SK-N-SH (cell line): ENCODE measurements at regions not wholly inside any gene's neighbourhood (a gene's known extent, or its start where the extent isn't known, plus 50 kb on each side); places are given as distances from the start of the nearest gene placed in this dataset.

Experiments
- CTCF ChIA-PET: fragments of 300-600, 350-600 bp; formaldehyde crosslinking; extraction: SDS; loops from one replicate; lab custom pipeline; 2021; lab: Yijun Ruan, JAX
- POLR2A ChIA-PET: fragments of 350-600 bp; sonication (Branson Sonifier 250); formaldehyde crosslinking; extraction: SDS; loops from one replicate; lab custom pipeline; 2020; ENCODE audit warnings: antibody characterized with exemption, inconsistent platforms; lab: Yijun Ruan, JAX
- DNase-seq: peaks from one replicate; pipeline ENCODE4 v3.0.0; 2012
- H2AFZ ChIP-seq: fragments of 200-600 bp; sonication (generic); 2 replicates; pipeline ENCODE4 v1.8.1; 2016; ENCODE audit warnings: antibody characterized with exemption, mild to moderate bottlenecking, low read depth
- H3F3A ChIP-seq: fragments of 200-600 bp; sonication (generic); replicated peaks from 2 replicates; pipeline ENCODE3; 2016; ENCODE audit warnings: antibody characterized with exemption, mild to moderate bottlenecking; ENCODE audit not compliant: insufficient read depth
- H3K27ac ChIP-seq, 2 experiments: fragments of 200-500 bp in 1 of 2; fragments of 200-600 bp in 1 of 2; sonication (Bioruptor generic) in 1 of 2; sonication (generic), shearing (Covaris generic) in 1 of 2; 2 replicates each; pipeline versions ENCODE4 v1.5.1 to v1.6.1; 2014 to 2016; ENCODE audit warnings: low read depth in 2 of 2, inconsistent platforms in 1 of 2, low read length in 1 of 2, mild to moderate bottlenecking in 1 of 2, mixed read lengths in 1 of 2
- H3K27me3 ChIP-seq: fragments of 200-600 bp; sonication (generic), shearing (Covaris generic); 2 replicates; pipeline ENCODE4 v1.6.1; 2016; ENCODE audit warnings: mixed run types; ENCODE audit not compliant: insufficient read depth
- H3K36me3 ChIP-seq, 2 experiments: fragments of 200-500 bp in 1 of 2; fragments of 200-600 bp in 1 of 2; sonication (Bioruptor generic) in 1 of 2; sonication (generic) in 1 of 2; replicated peaks in 1 of 2; 2 replicates each; pipeline versions ENCODE3 to v1.5.1; 2014 to 2016; ENCODE audit warnings: low read length in 1 of 2, mild to moderate bottlenecking in 1 of 2; ENCODE audit not compliant: insufficient read depth in 2 of 2, control insufficient read depth in 1 of 2
- H3K4me1 ChIP-seq, 2 experiments: fragments of 200-500 bp in 1 of 2; fragments of 200-600 bp in 1 of 2; sonication (Bioruptor generic) in 1 of 2; sonication (generic), shearing (Covaris generic) in 1 of 2; 2 replicates each; pipeline versions ENCODE4 v1.5.1 to v1.6.1; 2014 to 2016; ENCODE audit warnings: low read depth in 1 of 2, low read length in 1 of 2, mixed run types in 1 of 2; ENCODE audit not compliant: insufficient read depth in 2 of 2, control insufficient read depth in 1 of 2
- H3K4me2 ChIP-seq: fragments of 200-600 bp; sonication (generic), shearing (Covaris generic); 2 replicates; pipeline ENCODE4 v1.6.1; 2017; ENCODE audit warnings: mixed run types
- H3K4me3 ChIP-seq, 2 experiments: fragments of 200-500 bp in 1 of 2; fragments of 200-600 bp in 1 of 2; sonication (Bioruptor generic) in 1 of 2; sonication (generic), shearing (Covaris generic) in 1 of 2; 2 replicates each; pipeline versions ENCODE4 v1.5.1 to v1.8.1; 2014 to 2016; ENCODE audit warnings: low read depth in 2 of 2, inconsistent platforms in 1 of 2, low read length in 1 of 2, mild to moderate bottlenecking in 1 of 2, mixed read lengths in 1 of 2, moderate library complexity in 1 of 2
- H3K79me2 ChIP-seq: fragments of 200-600 bp; sonication (generic); 2 replicates; pipeline ENCODE4 v1.8.1; 2017; ENCODE audit warnings: mild to moderate bottlenecking; ENCODE audit not compliant: insufficient read depth
- H3K9ac ChIP-seq: fragments of 200-600 bp; sonication (generic); 2 replicates; pipeline ENCODE4 v1.6.1; 2017; ENCODE audit warnings: mixed run types
- H3K9me2 ChIP-seq: fragments of 200-600 bp; sonication (generic); 2 replicates; pipeline ENCODE4 v1.6.1; 2017; ENCODE audit warnings: mixed run types
- H3K9me3 ChIP-seq: fragments of 200-600 bp; sonication (generic); 2 replicates; pipeline ENCODE4 v1.6.1; 2017; ENCODE audit warnings: mixed run types, mild to moderate bottlenecking, moderate library complexity
- H4K20me1 ChIP-seq: fragments of 200-600 bp; sonication (generic); 2 replicates; pipeline ENCODE4 v1.6.1; 2017; ENCODE audit warnings: mild to moderate bottlenecking, mixed run types; ENCODE audit not compliant: insufficient read depth
- CHD2 ChIP-seq: fragments of 150-350 bp; IDR thresholded peaks from 2 replicates; pipeline ENCODE4 v1.6.1; 2018; ENCODE audit warnings: low read length; ENCODE audit not compliant: partially characterized antibody
- ELF1 ChIP-seq: IDR thresholded peaks from 2 replicates; pipeline ENCODE4 v1.4.0; 2012
- EP300 ChIP-seq, 2 experiments: IDR thresholded peaks; 2 replicates each; pipeline versions ENCODE4 v1.4.0 to v1.6.1; 2012; ENCODE audit warnings: borderline replicate concordance in 1 of 2, low read depth in 1 of 2, low read length in 1 of 2
- EZH2phosphoT487 ChIP-seq: fragments of 200-600 bp; sonication (generic); IDR thresholded peaks from 2 replicates; pipeline ENCODE4 v1.6.1; 2017; ENCODE audit warnings: low read depth, mixed run types, mild to moderate bottlenecking, antibody characterized with exemption, moderate library complexity, borderline replicate concordance
- FOSL2 ChIP-seq: IDR thresholded peaks from 2 replicates; pipeline ENCODE4 v1.4.0; 2012; ENCODE audit warnings: low read depth, mild to moderate bottlenecking, moderate library complexity, borderline replicate concordance
- FOXM1 ChIP-seq: IDR thresholded peaks from 2 replicates; pipeline ENCODE4 v1.4.0; 2012; ENCODE audit warnings: low read depth, mild to moderate bottlenecking
- MXI1 ChIP-seq: IDR thresholded peaks from 2 replicates; pipeline ENCODE4 v1.6.1; 2012; ENCODE audit warnings: mild to moderate bottlenecking, low read depth, low read length, improper control_type of control experiment
- NFIC ChIP-seq: IDR thresholded peaks from 2 replicates; pipeline ENCODE4 v1.4.0; 2012; ENCODE audit warnings: borderline replicate concordance
- POLR2AphosphoS5 ChIP-seq: IDR thresholded peaks from 2 replicates; pipeline ENCODE4 v1.6.1; 2012; ENCODE audit warnings: low read depth, low read length
- RFX5 ChIP-seq: IDR thresholded peaks from 2 replicates; pipeline ENCODE4 v1.6.1; 2012; ENCODE audit warnings: mild to moderate bottlenecking, improper control_type of control experiment, low read length
- SMC3 ChIP-seq: IDR thresholded peaks from 2 replicates; pipeline ENCODE4 v1.6.1; 2012; ENCODE audit warnings: low read depth, low read length, improper control_type of control experiment
- TCF12 ChIP-seq: IDR thresholded peaks from 2 replicates; pipeline ENCODE4 v1.4.0; 2012
- YY1 ChIP-seq: IDR thresholded peaks from 2 replicates; pipeline ENCODE4 v1.4.0; 2012; ENCODE audit warnings: low read depth, mild to moderate bottlenecking
- WGBS: methylation state at CpG from one replicate; pipeline ENCODE4 v1.1.6; 2017; ENCODE audit warnings: low lambda C conversion rate; 5-methylcytosine and 5-hydroxymethylcytosine counted together
- TF ChIP-seq, protein P1 (sequence below): fragments of 150-350 bp; IDR thresholded peaks from 2 replicates; pipeline ENCODE4 v1.6.1; 2017; ENCODE audit warnings: antibody characterized with exemption, low read length, low read depth, borderline replicate concordance
- TF ChIP-seq, protein P2 (sequence below): IDR thresholded peaks from 2 replicates; pipeline ENCODE4 v1.4.0; 2012; ENCODE audit warnings: low read depth, borderline replicate concordance
- TF ChIP-seq, protein P3 (sequence below): fragments of 200-600 bp; sonication (generic); IDR thresholded peaks from 2 replicates; pipeline ENCODE4 v1.6.1; 2017; ENCODE audit warnings: antibody characterized with exemption, mild to moderate bottlenecking, moderate library complexity

DNA sequence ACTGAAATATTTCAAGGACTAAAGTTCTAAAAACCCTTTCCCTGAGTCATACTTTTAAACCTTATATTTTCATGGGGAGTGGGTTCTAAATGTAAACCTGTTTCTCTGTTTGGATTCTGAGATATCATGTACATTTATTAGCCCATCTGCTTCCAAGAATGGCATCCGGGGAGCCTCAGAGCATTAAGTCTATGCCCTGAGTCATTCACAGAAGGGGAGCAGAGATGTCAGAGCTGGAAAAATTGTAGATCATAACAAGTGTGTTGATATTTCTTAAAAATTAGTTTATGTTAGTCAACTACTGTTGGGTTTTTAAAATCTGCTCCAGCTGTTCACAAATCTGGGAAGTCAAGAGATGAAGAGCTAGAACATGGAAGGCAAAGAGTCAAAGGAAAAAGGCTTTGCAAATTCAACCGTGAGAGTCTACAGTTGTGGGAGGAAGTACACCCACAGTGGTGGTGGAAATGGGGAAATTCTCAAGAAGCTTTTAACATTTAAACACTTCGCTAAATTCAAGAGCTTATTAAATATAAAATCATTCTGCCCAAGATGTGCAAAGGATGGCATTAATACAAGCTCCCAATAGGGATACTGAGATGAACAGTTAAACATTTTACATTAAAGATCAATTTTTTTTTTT is 70.5 kb upstream of the FLRT2 start:
- Histone ChIP-seq H3K27ac (no peak overlapping the region), H3K36me3 (no peaks in the 10 kb centered on the region), H4K20me1 (no peaks in the 10 kb centered on the region), H3K79me2 (no peaks in the 10 kb centered on the region), H2AFZ (no peak overlapping the region), H3K9me3 (no peaks in the 10 kb centered on the region), H3K4me1 (no peaks in the 10 kb centered on the region), H3K4me3 (no peak overlapping the region), H3K4me2 (no peak overlapping the region), H3F3A (no peaks in the 10 kb centered on the region), H3K9ac (no peak overlapping the region), H3K9me2 (no peaks in the 10 kb centered on the region), H3K27me3 (no peaks in the 10 kb centered on the region)
- ChIA-PET POLR2A (no interaction called here), CTCF (no interaction called here)
- no peak for DNase-seq
- WGBS: 35% methylated on average over 3 of the region's 3 CpGs
- no peak for TF ChIP-seq EZH2phosphoT487
- no peak for TF ChIP-seq ELF1
- no peak for TF ChIP-seq FOSL2
- no peak for TF ChIP-seq MXI1
- TF ChIP-seq NFIC: no peak
- TF ChIP-seq CHD2: no peak
- TF ChIP-seq, protein P1, sequence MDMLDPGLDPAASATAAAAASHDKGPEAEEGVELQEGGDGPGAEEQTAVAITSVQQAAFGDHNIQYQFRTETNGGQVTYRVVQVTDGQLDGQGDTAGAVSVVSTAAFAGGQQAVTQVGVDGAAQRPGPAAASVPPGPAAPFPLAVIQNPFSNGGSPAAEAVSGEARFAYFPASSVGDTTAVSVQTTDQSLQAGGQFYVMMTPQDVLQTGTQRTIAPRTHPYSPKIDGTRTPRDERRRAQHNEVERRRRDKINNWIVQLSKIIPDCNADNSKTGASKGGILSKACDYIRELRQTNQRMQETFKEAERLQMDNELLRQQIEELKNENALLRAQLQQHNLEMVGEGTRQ: no peak
- no peak for TF ChIP-seq TCF12
- TF ChIP-seq, protein P2, sequence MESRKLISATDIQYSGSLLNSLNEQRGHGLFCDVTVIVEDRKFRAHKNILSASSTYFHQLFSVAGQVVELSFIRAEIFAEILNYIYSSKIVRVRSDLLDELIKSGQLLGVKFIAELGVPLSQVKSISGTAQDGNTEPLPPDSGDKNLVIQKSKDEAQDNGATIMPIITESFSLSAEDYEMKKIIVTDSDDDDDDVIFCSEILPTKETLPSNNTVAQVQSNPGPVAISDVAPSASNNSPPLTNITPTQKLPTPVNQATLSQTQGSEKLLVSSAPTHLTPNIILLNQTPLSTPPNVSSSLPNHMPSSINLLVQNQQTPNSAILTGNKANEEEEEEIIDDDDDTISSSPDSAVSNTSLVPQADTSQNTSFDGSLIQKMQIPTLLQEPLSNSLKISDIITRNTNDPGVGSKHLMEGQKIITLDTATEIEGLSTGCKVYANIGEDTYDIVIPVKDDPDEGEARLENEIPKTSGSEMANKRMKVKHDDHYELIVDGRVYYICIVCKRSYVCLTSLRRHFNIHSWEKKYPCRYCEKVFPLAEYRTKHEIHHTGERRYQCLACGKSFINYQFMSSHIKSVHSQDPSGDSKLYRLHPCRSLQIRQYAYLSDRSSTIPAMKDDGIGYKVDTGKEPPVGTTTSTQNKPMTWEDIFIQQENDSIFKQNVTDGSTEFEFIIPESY: no peak
- TF ChIP-seq, protein P3, sequence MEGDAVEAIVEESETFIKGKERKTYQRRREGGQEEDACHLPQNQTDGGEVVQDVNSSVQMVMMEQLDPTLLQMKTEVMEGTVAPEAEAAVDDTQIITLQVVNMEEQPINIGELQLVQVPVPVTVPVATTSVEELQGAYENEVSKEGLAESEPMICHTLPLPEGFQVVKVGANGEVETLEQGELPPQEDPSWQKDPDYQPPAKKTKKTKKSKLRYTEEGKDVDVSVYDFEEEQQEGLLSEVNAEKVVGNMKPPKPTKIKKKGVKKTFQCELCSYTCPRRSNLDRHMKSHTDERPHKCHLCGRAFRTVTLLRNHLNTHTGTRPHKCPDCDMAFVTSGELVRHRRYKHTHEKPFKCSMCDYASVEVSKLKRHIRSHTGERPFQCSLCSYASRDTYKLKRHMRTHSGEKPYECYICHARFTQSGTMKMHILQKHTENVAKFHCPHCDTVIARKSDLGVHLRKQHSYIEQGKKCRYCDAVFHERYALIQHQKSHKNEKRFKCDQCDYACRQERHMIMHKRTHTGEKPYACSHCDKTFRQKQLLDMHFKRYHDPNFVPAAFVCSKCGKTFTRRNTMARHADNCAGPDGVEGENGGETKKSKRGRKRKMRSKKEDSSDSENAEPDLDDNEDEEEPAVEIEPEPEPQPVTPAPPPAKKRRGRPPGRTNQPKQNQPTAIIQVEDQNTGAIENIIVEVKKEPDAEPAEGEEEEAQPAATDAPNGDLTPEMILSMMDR: no peak
- TF ChIP-seq FOXM1: no peak
- TF ChIP-seq RFX5: no peak
- TF ChIP-seq SMC3: no peak
- no peak for TF ChIP-seq POLR2AphosphoS5
- TF ChIP-seq YY1: no peak
- no peak for TF ChIP-seq EP300 (IDR thresholded peaks at IDR 0.05; ENCODE audit: borderline replicate concordance in 1 of 2, low read depth in 1 of 2, low read length in 1 of 2)
